ENCODE measurements at regions not wholly inside any gene's neighbourhood (a gene's known extent, or its start where the extent isn't known, plus 50 kb on each side); places are given as distances from the start of the nearest gene placed in this dataset.
"Not testable (repeated sequence)": the region's sequence is repeated elsewhere in the genome, so short reads cannot be mapped to it uniquely, and the experiment has no call there.

DNA sequence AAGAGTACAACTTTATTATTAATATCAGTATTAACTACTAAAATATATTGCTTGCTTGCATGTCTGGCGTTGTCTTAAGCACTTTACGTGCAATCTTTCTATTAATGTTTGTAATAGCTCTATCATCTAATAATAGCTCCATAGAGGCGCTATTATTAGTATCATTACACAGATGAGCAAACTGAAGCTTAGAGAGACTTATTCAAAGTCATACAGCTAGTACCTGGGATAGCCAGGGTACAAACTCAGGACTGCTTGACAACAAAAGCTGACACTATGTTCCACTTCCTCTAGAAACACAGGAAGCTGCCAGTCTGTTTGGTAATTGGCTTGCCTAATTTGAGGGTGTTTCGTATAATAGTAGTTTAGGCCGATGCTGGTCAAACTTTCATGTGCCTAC lies 523.2 kb downstream of the RMST start (continued):
- TF ChIP-seq, protein P1, sequence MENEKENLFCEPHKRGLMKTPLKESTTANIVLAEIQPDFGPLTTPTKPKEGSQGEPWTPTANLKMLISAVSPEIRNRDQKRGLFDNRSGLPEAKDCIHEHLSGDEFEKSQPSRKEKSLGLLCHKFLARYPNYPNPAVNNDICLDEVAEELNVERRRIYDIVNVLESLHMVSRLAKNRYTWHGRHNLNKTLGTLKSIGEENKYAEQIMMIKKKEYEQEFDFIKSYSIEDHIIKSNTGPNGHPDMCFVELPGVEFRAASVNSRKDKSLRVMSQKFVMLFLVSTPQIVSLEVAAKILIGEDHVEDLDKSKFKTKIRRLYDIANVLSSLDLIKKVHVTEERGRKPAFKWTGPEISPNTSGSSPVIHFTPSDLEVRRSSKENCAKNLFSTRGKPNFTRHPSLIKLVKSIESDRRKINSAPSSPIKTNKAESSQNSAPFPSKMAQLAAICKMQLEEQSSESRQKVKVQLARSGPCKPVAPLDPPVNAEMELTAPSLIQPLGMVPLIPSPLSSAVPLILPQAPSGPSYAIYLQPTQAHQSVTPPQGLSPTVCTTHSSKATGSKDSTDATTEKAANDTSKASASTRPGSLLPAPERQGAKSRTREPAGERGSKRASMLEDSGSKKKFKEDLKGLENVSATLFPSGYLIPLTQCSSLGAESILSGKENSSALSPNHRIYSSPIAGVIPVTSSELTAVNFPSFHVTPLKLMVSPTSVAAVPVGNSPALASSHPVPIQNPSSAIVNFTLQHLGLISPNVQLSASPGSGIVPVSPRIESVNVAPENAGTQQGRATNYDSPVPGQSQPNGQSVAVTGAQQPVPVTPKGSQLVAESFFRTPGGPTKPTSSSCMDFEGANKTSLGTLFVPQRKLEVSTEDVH (IDR thresholded peaks at IDR 0.05; ENCODE audit: low read depth, partially characterized antibody), result no peak
- TF ChIP-seq MTA2 (IDR thresholded peaks at IDR 0.05; ENCODE audit: low read depth), result no peak

DNA sequence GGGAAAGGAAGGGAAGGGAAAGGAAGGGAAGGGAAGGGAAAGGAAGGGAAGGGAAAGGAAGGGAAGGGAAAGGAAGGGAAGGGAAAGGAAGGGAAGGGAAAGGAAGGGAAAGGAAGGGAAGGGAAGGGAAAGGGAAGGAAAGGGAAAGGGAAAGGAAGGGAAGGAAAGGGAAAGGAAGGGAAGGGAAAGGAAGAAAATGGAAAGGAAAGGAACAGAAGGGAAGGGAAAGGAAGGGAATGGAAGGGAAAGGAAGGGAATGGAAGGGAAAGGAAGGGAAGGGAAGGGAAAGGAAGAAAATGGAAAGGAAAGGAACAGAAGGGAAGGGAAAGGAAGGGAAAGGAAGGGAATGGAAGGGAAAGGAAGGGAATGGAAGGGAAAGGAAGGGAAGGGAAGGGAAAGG lies 526.0 kb downstream of the RMST start:
- H3K9me1 ChIP-seq (ENCODE audit: control insufficient read depth, insufficient read depth, low read length); H2AFZ ChIP-seq (ENCODE audit: low read depth, low read length); H3K4me1 ChIP-seq (replicated peaks in 1 of 2; ENCODE audit: control insufficient read depth in 2 of 2, insufficient read depth in 2 of 2, low read length in 2 of 2); H3K36me3 ChIP-seq (ENCODE audit: control insufficient read depth, insufficient read depth, low read length); H3K4me2 ChIP-seq (ENCODE audit: insufficient read depth, low read length); ATAC-seq; in situ Hi-C loops (cut with MboI); H3K27me3 ChIP-seq (ENCODE audit: control insufficient read depth in 2 of 2, insufficient read depth in 2 of 2, low read length in 2 of 2); H3K79me2 ChIP-seq (ENCODE audit: control insufficient read depth, insufficient read depth, low read length); DNase-seq (ENCODE audit: extremely low read depth in 1 of 4, low spot score in 3 of 4); intact Hi-C loops (cut with micrococcal nuclease); BruUV-seq (replicated peaks); H3K4me3 ChIP-seq; H4K20me1 ChIP-seq (replicated peaks; ENCODE audit: control insufficient read depth, insufficient read depth, low read length); POLR2A ChIA-PET; FAIRE-seq; H3K9ac ChIP-seq (ENCODE audit: insufficient read depth in 1 of 2, low read depth in 2 of 2, low read length in 2 of 2); CTCF ChIA-PET (ENCODE audit: low intra/inter-chr PET ratio); H3K9me3 ChIP-seq (replicated peaks; ENCODE audit: control insufficient read depth, insufficient read depth, low read depth, low read length); H3K27ac ChIP-seq (ENCODE audit: extremely low read depth, low read depth, low read length): not testable (repeated sequence)

Measured in K562 (cell line).